Epithelial cell of proximal tubule (primary cell): ENCODE measurements at regions not wholly inside any gene's neighbourhood (a gene's known extent, or its start where the extent isn't known, plus 50 kb on each side); places are given as distances from the start of the nearest gene placed in this dataset.

Experiments used
- DNase-seq: peaks from one replicate; pipeline ENCODE4 v3.0.0-alpha.2; 2011; ENCODE audit warnings: low read depth
- H3K4me3 ChIP-seq: 2 replicates; pipeline ENCODE4 v1.5.1; 2011; ENCODE audit warnings: low read depth, mild to moderate bottlenecking, low read length
- CTCF ChIP-seq: conservative IDR thresholded peaks from 2 replicates; pipeline ENCODE4 v1.5.1; 2012; ENCODE audit warnings: low read depth, mild to moderate bottlenecking, low read length

DNA sequence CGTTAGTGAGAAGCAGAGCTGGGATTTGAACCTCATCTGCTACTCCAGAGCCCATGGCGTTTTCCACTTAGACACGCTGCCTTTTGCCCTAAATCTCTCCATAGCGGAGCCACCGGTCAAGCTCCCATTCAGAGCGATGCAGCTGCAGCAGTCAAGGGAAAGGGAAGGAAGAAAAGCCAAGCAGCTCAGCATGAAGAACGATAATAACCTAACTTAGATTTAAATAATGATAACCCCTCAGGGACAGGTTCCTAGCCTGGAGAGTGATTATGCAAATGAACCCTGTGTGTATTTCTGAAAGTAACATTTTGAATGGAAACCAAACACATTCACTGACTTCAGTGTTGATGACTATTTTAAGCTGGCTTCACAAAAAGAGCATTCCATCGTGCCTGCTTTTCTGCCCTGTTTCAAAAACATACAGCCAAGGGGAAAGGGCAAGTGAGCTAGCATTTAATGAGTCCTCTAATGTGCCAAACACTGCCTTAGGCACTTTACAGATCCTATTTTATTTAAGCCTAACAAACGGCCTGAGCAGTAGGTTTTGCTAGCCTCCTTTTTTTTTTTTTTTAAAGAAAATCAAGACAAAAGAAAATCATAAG, 798.3 kb downstream of the CDH8 start:
- H3K4me3 ChIP-seq = no peak overlapping the region
- no peak for TF ChIP-seq CTCF
- no peak for DNase-seq

DNA sequence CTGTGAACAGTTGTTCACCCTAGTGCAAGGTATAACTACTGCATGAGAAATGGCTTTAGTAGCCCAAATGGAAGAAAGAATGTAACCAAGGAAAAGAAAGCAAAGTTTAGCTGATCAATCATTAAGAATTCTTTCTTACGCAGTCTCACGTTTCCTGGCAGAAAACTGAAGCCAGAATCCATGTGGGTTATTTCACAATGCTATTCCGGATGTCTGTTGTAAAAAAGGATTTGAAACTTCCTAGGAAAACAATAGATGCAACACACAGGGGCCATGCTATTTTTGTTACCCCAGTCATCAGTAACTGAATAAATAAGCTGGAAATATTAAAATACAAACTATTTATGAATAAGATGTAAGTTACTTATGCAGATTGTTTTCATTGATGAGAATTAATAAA, 802.5 kb downstream of the CDH8 start:
- no peak overlapping the region for H3K4me3 ChIP-seq
- no peak for TF ChIP-seq CTCF
- DNase-seq = no peak

DNA sequence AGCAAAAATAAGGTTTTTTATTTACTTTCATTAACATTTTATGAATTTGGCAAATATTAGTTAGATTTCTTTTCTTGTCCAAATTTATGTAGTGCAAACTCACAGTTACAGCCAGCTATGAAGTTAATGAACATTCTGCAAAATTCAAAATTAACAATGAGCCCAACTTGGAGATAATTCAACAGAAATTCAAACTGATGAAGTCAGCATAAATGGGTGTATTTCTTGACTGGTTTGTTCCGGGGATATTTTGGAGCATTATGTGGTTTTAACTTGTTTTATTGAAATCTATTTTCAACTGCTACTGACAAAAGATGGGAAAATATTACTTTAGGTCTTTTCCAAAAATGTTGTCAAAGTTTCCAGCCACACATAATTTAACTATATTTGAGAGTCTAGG, 807.9 kb downstream of the CDH8 start:
- H3K4me3 ChIP-seq = no peak overlapping the region
- no peak for DNase-seq
- TF ChIP-seq CTCF = no peak

GRCh38 chr16:61215605-61216004, 820.6 kb downstream of the CDH8 start:
- no peak overlapping the region for H3K4me3 ChIP-seq
- DNase-seq = no peak
- TF ChIP-seq CTCF = no peak

- no peak for TF ChIP-seq CTCF
- no peak for DNase-seq
- H3K4me3 ChIP-seq = no peak overlapping the region
Observed at GRCh38 chr16:61214780-61215179, 821.5 kb downstream of the CDH8 start.

- TF ChIP-seq CTCF = no peak
- no peak overlapping the region for H3K4me3 ChIP-seq
- DNase-seq = no peak
Observed at GRCh38 chr16:61210076-61210475, 826.2 kb downstream of the CDH8 start.

DNA sequence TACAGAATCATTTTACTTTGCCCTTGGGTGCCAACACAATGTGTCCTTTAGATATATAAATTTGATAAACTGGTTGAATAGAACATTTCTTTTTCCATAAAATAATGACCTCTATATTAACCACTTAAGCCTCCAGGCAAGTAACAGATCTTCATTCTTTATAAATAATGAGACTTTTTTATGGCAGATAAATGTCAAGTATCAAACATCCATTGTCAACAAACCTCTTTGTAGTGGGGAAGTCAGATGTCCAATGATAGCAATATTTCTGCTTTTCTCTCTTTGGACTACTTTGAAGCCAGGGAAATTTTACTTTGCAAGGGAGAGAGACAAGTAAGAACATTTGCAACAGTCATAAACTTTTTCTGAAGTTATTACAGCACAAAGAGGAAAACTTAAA, 841.2 kb downstream of the CDH8 start:
- no peak for TF ChIP-seq CTCF
- H3K4me3 ChIP-seq = no peak overlapping the region
- no peak for DNase-seq
